ENCODE measurements at regions not wholly inside any gene's neighbourhood (a gene's known extent, or its start where the extent isn't known, plus 50 kb on each side); places are given as distances from the start of the nearest gene placed in this dataset.

GRCh38 chr4:176432811-176433540 lies 113.2 kb downstream of the SPCS3 start:
- DNase-seq (ENCODE audit: low read depth in 2 of 2) = no peak
- H3K4me3 ChIP-seq (replicated peaks in 1 of 2; ENCODE audit: low read depth in 2 of 2, low read length in 2 of 2) = no peak overlapping the region
- TF ChIP-seq CTCF (IDR thresholded peaks at IDR 0.05; ENCODE audit: low read depth, low read length) = no peak

GRCh38 chr4:176433983-176434382 lies 114.2 kb downstream of the SPCS3 start:
- no peak overlapping the region for H3K4me3 ChIP-seq (replicated peaks in 1 of 2; ENCODE audit: low read depth in 2 of 2, low read length in 2 of 2)
- DNase-seq (ENCODE audit: low read depth in 2 of 2) = peak in 1 of 2 donors; percentile 60
- no peak for TF ChIP-seq CTCF (IDR thresholded peaks at IDR 0.05; ENCODE audit: low read depth, low read length)

- DNase-seq (ENCODE audit: low read depth in 2 of 2) = peak in 1 of 2 donors; percentile 57
- no peak overlapping the region for H3K4me3 ChIP-seq (replicated peaks in 1 of 2; ENCODE audit: low read depth in 2 of 2, low read length in 2 of 2)
- TF ChIP-seq CTCF (IDR thresholded peaks at IDR 0.05; ENCODE audit: low read depth, low read length) = no peak
Measured at GRCh38 chr4:176435901-176436292, 116.1 kb downstream of the SPCS3 start.

- DNase-seq (ENCODE audit: low read depth in 2 of 2) = peak; percentile 50 to 95
- no peak overlapping the region for H3K4me3 ChIP-seq (replicated peaks in 1 of 2; ENCODE audit: low read depth in 2 of 2, low read length in 2 of 2)
- TF ChIP-seq CTCF (IDR thresholded peaks at IDR 0.05; ENCODE audit: low read depth, low read length) = no peak
Measured at GRCh38 chr4:176436293-176436973, 116.7 kb downstream of the SPCS3 start.

GRCh38 chr4:176437756-176438155 lies 118.0 kb downstream of the SPCS3 start:
- peak in 1 of 2 donors; percentile 48 for DNase-seq (ENCODE audit: low read depth in 2 of 2)
- H3K4me3 ChIP-seq (replicated peaks in 1 of 2; ENCODE audit: low read depth in 2 of 2, low read length in 2 of 2) = no peak overlapping the region
- no peak for TF ChIP-seq CTCF (IDR thresholded peaks at IDR 0.05; ENCODE audit: low read depth, low read length)

GRCh38 chr4:176438401-176438800 lies 118.6 kb downstream of the SPCS3 start:
- no peak for TF ChIP-seq CTCF (IDR thresholded peaks at IDR 0.05; ENCODE audit: low read depth, low read length)
- no peak overlapping the region for H3K4me3 ChIP-seq (replicated peaks in 1 of 2; ENCODE audit: low read depth in 2 of 2, low read length in 2 of 2)
- peak in 1 of 2 donors; percentile 3 for DNase-seq (ENCODE audit: low read depth in 2 of 2)
